D721Med (cell line): ENCODE measurements at regions not wholly inside any gene's neighbourhood (a gene's known extent, or its start where the extent isn't known, plus 50 kb on each side); places are given as distances from the start of the nearest gene placed in this dataset.

Source experiments
- DNase-seq: peaks from one replicate; pipeline ENCODE4 v3.0.0; 2011; ENCODE audit warnings: low spot score; ENCODE audit not compliant: insufficient read length
- FAIRE-seq: peaks from 2 replicates; lab custom pipeline; 2011; peaks lifted over from hg19 to GRCh38; lab: Jason Lieb, UNC
- CTCF ChIP-seq: IDR thresholded peaks from 2 replicates; pipeline ENCODE4 v1.5.1; 2012; ENCODE audit warnings: mild to moderate bottlenecking, control low read depth; ENCODE audit not compliant: insufficient read depth; ENCODE audit errors: missing control alignments

GRCh38 chr6:135789375-135790050 is 62.0 kb upstream of the PDE7B start:
- TF ChIP-seq CTCF: no peak
- FAIRE-seq: no peak
- no peak for DNase-seq

DNA sequence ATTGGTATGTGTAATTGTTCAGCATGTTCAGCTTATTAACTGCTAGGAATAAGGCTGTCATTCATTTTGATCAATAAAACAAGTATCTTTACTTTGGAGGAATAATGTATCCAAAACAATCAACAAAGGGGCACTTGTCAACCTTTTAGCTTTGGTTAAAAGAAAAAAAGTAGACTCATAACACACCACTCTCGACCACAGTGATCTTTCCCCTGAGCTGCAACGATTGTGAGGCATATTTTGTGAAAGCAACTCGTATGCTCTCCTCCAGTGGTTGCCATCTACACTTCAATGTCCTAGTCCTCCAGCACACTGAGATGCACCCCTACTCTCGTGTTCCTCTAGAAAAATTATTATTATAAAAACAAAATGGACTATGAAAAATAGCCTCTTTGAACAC is 60.1 kb upstream of the PDE7B start:
- DNase-seq (no peak), FAIRE-seq (no peak)
- TF ChIP-seq CTCF: no peak

DNA sequence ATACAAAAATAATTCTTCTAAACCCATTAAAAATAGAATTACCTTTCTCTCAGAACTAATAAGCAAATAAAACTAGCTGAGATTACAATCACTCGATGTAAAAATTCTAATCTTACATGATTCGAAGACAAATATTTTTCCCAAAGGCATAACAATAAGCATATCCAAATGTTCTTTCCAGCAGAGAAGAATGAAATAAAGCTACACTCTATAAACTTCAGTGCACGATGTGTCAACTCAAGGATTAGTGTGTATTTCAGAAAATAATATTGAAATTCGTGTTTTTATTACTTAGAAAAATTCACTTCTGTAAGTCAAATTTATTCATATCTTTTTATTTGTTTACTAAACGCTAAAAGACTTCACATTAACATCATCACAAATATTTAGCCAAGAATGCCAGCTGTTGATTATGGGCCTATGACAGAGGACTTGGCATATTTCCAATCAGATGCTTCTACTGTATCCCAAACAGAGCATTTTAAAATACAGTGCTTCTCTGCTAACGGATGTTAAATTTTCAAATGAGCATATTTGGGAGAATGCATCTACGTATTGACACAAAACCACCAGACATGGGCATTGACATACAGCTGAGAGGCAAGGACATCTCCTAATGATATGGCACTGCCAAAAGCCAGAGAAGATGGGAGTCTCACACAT is 54.7 kb upstream of the PDE7B start:
- DNase-seq (no peak), FAIRE-seq (no peak)
- no peak for TF ChIP-seq CTCF

GRCh38 chr6:135797361-135797760 is 54.1 kb upstream of the PDE7B start:
- TF ChIP-seq CTCF: no peak
- FAIRE-seq (no peak), DNase-seq (no peak)

GRCh38 chr6:135798751-135799515 is 52.6 kb upstream of the PDE7B start:
- no peak for DNase-seq
- TF ChIP-seq CTCF: no peak
- FAIRE-seq: no peak
